Activated naive CD4-positive, alpha-beta T cell treated with anti-CD3 and anti-CD28 coated beads, Interleukin-2, amount 50 U/mL, for 16 hours (primary cell): ENCODE measurements at regions not wholly inside any gene's neighbourhood (a gene's known extent, or its start where the extent isn't known, plus 50 kb on each side); places are given as distances from the start of the nearest gene placed in this dataset.
"Not testable (repeated sequence)": the region's sequence is repeated elsewhere in the genome, so short reads cannot be mapped to it uniquely, and the experiment has no call there.

ENCODE experiments used
- DNase-seq: peaks from one replicate; pipeline ENCODE4 v3.0.0-alpha.2; 2020

DNA sequence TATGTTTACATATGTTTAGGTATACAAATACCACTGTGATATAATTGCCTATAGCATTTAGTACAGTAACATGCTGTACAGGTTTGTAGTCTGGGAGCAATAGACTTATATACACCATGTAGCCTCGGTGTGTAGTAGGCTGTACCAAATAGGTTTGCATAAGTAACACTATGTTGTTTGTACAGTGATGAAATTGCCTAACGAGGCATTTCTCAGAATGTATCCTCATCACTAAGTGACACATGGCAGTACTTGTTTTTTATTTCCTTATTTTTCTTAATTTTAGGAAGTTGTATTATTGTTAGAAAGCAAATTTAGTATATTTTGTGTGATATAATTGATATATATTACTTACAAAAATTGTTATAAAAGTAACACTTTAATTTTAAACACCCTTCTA lies 840.9 kb downstream of the LTN1 start:
- no peak for DNase-seq

- DNase-seq = no peak
Measured at GRCh38 chr21:28150778-28151177, 841.9 kb downstream of the LTN1 start.

- DNase-seq = no peak
Measured at GRCh38 chr21:28148400-28149064, 844.1 kb downstream of the LTN1 start.

GRCh38 chr21:28144653-28145052 lies 848.0 kb downstream of the LTN1 start:
- no peak for DNase-seq

DNA sequence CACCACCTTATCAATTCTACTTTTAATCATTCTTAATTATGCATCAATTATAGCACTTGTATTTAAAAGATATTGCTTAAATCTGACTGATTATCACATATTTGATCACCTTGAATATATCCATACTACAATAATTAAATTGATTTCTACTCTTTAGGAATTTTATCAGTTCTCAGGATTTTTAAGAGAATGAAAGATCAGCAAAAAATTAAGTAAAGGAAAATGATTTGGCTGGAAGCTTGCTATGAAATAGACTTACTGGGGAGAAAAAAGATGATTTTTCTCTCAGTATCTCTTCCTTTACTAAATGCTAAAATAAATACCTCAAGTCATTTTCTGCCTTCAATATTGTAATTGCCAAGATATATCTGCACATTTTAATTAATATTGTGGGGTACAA lies 848.6 kb downstream of the LTN1 start:
- DNase-seq = no peak

DNA sequence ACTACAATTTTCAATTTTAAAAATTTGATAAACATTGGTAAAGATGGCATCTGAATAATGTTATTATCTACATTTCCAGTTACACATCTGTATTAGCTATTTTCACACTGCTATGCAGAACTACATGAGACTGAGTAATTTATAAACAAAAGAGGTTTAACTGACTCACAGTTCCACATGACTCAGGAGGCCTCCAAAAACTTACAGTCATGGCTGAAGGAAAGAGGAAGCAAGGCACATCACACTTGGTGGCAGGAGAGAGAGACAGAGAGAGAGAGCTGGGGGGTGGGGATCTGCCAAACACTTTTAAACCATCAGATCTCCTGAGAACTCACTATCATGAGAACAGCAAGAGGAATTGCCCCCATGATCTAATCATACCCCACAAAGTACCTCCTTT lies 850.0 kb downstream of the LTN1 start:
- DNase-seq = no peak

- DNase-seq = no peak
Measured at GRCh38 chr21:28138272-28138671, 854.4 kb downstream of the LTN1 start.

- no peak for DNase-seq
Measured at GRCh38 chr21:28136656-28137255, 855.9 kb downstream of the LTN1 start.

- no peak for DNase-seq
Measured at GRCh38 chr21:28135646-28136045, 857.0 kb downstream of the LTN1 start.

GRCh38 chr21:28133116-28133515 lies 859.6 kb downstream of the LTN1 start:
- no peak for DNase-seq

DNA sequence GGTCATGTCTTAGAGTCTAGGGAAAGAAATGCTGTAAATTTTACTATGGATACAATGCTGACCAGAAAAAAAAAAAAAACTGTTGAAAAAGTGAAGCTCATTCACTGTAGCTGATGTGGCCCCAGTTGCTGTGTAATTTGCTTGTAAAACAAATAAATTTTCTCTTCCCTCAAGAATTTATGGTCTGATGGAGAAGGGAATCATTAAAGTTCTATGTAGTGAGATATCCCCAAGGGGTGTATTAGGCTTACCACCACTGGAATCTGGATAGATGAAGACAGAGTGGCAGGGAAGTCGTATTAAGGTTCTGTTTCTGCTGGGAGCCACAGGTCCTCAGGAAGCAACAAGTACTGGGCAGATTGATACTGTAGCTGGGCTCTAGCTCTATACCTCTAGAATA lies 860.0 kb downstream of the LTN1 start:
- no peak for DNase-seq

DNA sequence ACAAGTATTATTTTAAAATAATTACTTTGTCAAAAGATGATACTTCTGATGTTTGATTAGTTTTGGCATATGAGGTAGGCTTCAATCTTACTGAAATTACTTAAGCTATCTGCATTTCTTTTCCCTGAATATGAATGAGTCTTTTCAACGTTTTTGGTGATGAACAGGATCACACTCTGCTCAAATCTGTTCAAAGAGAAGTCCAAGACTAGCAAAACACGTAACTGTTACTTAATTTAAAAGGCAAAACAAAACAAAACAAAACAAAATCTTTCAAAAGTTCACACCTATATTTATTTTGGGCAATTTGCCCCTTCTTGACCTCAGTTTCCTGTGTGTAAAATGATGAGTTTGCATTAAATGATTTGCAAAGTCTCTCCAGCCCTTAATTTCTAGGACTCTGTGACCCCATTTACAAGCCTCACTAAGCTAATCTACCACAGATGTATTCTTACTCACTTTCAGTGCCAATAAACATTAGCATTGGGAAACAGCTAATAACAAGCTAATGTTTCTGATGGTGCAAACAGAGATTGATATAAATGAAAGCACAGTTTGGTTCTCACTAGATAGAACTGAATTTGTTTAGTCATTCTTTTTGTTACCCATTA lies 865.4 kb downstream of the LTN1 start:
- DNase-seq = no peak

DNA sequence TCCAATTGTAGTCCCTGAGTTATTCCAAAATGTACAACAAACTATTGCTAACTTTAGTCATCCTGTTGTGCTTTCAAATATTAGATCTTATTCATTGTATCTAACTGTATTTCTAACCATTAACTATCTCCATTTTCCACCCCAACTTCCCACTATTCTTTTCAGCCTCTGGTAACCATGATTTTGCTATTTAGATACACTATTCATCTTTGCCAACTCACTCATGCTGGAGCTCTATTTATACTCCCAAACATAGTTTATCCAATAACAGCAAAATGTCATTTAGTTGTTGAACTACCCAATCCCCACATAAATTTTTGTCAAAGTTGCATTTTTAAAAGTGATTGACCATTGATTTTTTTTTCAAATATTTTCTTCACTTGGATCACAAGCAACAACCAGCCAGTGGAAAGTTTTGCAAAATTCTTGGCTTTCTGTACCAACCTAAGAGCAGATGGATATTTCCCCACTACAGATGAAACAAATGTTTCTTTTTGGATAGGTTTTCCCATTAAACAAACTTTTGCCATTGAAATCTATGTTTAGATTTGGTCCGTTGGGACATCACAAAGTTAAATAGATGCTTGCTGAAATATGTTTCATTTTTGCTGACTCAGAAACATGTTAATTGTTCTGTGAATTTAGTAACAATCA lies 866.0 kb downstream of the LTN1 start:
- no peak for DNase-seq

DNA sequence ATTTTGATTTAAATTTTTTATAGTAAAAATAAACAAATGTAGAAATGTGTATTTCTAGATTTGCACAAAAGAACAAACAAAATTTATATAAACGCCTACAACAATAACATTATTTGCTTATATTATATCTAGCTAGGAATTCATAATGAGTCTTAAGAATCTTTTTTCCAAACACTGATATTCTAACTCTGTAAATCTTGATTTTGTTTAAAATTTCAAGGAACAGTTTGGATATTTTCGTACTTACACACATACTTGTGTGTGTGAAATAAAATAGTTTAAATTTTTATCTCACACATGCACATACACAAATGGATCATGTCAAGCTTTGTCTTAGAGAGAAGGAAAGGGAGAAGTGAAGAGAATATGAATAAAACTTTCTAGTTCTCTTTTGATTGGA lies 868.1 kb downstream of the LTN1 start:
- no peak for DNase-seq

DNA sequence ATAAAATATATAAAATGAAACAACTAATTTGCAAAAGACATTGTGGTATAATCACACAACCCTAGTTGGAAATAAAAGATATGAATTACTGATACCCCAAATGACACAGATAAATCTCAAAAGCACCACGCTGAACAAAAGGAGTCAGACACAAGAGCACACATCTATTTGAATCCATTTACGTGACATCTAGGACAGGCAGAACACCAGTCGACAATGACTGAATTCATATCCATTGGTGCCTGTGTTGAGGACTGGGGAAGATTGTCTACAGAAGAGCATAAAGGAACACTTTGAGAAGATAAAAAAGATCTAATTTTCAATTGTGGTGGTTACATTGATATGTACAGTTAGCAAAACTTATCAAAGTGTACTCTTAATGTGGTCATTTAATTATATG lies 874.1 kb downstream of the LTN1 start:
- no peak for DNase-seq

GRCh38 chr21:28114986-28115385 lies 877.7 kb downstream of the LTN1 start:
- DNase-seq = not testable (repeated sequence)

- DNase-seq = no peak
Measured at GRCh38 chr21:28113718-28114117, 879.0 kb downstream of the LTN1 start.

DNA sequence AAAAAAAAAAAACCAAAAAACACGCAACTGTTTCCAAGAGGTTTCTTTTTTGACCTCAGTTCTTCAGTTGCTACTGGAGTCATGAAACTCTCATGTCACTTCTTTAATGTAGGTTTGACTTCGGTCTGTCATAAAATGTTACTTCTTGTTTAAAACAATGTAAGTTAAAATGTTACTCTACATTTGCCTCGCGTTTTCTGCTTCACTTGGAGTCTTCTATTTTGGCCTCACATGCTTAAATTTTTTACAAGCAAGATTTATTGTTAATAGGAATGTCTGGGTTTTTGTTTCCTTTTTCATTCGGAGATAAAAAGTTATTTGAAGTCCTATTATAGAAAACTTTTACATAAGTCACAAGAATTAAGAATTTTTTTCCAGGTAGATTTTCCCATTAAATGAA lies 880.2 kb downstream of the LTN1 start:
- DNase-seq = no peak

DNA sequence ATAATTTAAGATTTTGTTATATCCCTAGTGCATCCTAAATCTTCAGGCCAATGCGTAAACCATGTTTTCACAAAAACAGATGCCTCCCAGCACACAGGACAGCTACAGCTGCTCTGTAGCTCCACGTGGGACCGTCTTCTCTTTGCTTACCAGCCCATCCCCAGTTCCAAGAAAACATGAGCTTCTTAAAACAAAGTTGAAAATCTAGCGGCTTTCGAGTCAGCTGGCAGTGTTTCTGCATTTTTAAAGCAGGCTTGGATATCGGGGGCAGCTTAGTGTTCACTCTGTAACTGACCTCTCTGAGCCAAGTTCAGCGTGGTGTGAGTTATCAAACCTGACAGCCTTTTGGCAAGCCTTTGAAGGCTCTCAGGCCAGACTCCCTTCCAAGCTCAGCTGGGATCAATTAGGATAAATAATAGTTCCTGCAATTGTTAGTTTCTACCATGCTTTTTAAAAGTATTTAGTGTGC lies 881.5 kb downstream of the LTN1 start:
- no peak for DNase-seq

GRCh38 chr21:28110716-28111115 lies 882.0 kb downstream of the LTN1 start:
- no peak for DNase-seq

DNA sequence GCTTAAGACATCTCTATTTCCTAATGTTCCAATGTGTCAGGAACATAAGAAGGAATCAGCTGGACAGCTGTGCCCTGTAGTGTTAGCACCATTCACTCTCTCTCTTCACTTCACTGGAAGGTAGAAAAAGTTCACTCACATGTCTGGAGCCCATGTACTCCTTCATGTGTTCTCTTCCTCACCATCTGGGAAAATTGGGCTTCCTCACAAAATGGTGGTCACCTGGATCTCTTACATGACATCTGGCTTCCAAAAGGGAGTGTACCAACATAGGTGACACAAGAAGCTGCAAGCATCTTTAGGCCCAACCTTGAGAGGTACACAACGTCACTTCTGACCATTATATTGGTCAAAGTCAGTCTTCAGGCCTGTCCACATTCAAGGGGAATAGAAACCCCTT lies 882.6 kb downstream of the LTN1 start:
- DNase-seq = no peak

DNA sequence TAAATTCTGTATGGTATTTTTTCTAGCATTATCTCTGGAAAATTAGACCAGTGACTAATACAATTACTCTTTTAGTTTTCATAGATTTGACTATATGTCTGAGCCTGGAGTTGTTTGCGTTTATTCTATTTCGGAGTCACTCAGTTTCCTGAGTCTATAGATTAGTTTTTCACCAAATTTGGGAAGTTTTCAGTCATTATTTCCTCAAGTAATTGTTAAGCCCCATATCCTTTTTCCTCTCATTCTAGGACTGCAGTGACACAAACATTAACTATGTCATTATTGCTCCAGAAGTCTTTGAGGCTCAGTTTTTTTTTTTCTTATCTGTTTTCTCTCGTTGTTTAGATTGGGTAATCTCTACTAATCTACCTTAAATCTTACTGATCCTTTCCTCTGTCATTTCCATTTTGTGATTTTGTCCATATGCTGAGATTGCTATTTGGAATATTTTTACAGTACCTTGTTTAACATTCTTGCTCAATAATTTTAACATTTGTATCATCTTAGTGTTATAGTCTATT lies 886.2 kb downstream of the LTN1 start:
- DNase-seq = no peak

- DNase-seq = no peak
Measured at GRCh38 chr21:28104346-28104745, 888.3 kb downstream of the LTN1 start.

DNA sequence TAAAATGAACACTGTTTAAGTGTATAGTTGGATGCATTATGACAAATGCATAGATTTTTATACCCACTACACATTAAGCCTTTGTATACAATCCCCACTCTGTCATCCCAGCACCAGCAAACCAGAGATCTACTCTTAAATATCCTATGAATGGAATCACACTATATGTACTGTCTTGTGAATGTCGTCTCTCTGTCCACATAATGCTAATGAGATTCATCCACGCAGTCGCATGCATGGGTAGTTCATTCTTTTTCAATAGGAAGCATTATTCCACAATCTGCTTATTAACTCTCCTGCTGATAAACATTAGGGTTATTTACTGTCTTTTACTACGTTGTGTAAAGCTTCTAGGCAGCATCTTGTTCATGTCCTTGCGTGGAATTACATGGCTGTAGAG lies 892.3 kb downstream of the LTN1 start:
- DNase-seq = no peak
